ENCODE measurements at regions not wholly inside any gene's neighbourhood (a gene's known extent, or its start where the extent isn't known, plus 50 kb on each side); places are given as distances from the start of the nearest gene placed in this dataset.

DNA sequence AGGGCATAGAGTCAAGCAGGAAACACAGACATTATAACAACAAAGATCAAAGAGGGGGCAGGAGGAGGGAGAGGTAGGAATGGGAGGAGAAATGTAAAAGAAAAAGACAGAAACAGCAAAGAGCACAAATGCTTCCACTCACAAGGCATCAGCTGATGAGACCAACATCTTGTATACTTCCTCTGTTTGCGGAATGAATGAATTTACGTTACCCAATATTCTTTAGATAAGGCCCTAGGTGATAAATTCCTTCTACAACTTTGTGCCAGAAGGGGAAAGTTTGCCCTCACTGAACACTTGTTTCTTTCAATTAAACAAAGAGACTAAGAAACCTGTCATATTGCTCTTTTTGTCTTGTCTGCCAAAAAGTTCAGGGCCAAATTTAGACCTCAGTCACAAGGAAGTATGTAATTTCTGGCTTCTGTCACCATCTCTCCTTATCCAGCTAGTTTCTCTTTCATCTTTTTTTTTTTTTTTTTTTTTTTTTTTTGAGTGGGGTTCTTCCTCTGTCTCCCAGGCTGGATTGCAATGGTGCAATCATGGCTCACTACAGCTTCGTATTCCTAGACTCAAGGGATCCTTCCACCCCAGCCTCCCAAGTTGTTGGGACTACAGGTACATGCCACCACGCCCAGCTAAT is 116.4 kb upstream of the NANOS1 start:
- no peak overlapping the region for H3K4me3 ChIP-seq
- H3K27ac ChIP-seq = no peak overlapping the region
- DNase-seq (ENCODE audit: low spot score) = no peak
- TF ChIP-seq, protein P1, sequence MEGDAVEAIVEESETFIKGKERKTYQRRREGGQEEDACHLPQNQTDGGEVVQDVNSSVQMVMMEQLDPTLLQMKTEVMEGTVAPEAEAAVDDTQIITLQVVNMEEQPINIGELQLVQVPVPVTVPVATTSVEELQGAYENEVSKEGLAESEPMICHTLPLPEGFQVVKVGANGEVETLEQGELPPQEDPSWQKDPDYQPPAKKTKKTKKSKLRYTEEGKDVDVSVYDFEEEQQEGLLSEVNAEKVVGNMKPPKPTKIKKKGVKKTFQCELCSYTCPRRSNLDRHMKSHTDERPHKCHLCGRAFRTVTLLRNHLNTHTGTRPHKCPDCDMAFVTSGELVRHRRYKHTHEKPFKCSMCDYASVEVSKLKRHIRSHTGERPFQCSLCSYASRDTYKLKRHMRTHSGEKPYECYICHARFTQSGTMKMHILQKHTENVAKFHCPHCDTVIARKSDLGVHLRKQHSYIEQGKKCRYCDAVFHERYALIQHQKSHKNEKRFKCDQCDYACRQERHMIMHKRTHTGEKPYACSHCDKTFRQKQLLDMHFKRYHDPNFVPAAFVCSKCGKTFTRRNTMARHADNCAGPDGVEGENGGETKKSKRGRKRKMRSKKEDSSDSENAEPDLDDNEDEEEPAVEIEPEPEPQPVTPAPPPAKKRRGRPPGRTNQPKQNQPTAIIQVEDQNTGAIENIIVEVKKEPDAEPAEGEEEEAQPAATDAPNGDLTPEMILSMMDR (IDR thresholded peaks at IDR 0.05) = no peak

DNA sequence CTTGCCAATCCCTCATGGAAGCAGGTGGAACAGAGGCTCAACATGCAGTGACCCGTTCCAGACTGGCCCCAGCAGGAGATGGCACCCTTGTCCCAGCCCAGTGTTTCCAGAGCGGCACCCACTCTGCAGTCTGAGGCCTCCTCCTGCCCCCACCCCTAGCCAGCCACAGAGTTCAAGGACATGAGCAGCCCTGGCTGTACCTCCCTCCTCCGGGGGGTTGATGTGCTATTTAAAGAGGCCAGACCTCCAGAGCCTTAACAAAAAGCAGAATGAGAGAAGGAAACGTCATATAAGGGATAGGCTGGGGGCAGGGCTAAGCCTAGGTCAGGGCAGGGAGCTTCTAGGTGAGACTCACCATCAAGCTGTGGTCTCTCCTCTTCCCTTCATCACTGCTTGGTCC is 115.7 kb upstream of the NANOS1 start:
- DNase-seq (ENCODE audit: low spot score) = no peak
- TF ChIP-seq, protein P1 (IDR thresholded peaks at IDR 0.05) = no peak

DNA sequence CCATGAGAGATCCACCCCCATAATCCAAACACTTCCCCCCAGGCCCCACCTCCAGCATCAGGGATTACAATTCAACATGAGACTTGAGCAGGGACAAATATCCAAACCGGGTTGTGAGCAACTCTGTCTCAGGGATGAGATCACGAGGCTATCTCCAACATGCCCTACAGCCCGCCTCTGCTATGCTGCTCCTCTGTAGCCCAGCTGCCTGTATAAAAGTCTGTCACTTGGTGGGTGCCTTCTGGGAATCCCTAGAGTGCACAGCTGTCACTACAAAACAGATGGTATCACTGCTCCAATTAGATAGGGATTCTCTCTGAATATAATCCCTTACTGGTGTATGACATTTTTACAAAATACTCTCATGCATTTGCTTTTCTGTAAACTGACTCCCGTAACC is 114.9 kb upstream of the NANOS1 start:
- no peak for DNase-seq (ENCODE audit: low spot score)
- TF ChIP-seq, protein P1 (IDR thresholded peaks at IDR 0.05) = no peak
- H3K4me3 ChIP-seq = no peak overlapping the region
- H3K27ac ChIP-seq = no peak overlapping the region

More for the DNA sequence above, 115.7 kb upstream of the NANOS1 start:
- Histone ChIP-seq H3K27ac (no peak overlapping the region), H3K4me3 (no peak overlapping the region)

DNA sequence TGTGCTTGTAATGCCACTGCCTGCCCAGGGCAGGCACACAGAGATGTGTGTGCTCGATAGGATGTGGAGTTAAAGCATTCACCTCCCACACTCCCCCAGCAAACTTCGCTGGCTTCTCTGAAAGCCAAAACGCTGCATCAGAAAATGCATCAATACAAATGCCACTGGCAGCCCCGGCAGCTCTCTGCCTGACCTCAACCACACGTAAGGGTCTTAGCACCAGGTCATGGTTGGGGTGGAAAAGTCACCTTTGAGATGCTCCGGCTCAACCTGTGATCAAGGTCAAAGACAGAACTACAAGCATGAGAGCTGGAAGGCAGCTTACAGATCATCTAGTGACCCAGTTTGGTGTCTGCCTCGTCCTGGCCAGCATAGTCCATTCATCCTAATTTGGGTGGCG is 114.4 kb upstream of the NANOS1 start:
- Histone ChIP-seq H3K4me3 (no peak overlapping the region), H3K27ac (no peak overlapping the region)
- DNase-seq (ENCODE audit: low spot score) = no peak
- TF ChIP-seq, protein P1 (IDR thresholded peaks at IDR 0.05) = no peak

DNA sequence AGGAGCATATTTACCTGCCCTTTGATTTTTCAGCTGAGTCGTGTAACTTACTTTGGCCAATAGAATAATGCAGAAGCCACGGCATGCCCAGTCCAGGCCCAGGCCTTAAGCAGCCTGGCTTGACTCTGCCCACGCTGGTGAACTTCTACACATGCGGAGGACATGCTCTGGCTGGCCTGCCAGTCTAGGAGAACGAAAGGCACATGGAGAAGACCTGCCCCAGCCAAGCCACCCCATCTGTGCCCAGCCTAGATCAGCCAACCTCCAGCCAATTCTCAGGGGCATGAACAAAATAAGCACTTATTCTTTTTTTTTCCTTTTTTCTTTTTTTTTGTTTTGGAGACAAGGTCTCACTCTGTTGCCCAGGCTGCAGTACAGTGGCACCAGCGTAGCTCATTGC is 112.7 kb upstream of the NANOS1 start:
- Histone ChIP-seq H3K27ac (no peak overlapping the region), H3K4me3 (no peak overlapping the region)
- TF ChIP-seq, protein P1 (IDR thresholded peaks at IDR 0.05) = no peak
- DNase-seq (ENCODE audit: low spot score) = no peak

DNA sequence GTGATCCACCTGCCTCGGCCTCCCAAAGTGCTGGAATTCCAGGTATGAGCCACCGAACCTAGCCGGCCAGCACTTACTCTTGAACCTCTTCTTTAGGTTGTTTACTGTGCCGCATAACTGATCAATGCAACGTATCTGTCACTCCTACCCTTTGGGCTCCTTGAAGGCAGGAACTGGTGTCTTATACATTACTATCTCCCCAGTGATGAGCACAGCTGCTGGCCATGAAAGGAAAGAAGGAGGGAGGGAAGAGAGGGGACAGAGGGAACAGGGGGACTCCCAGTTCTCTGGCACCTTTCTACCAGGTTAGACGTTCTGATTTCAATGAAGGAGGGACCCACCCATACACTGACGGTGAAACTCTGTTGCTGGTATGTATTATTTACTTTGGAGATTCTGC is 111.8 kb upstream of the NANOS1 start:
- H3K27ac ChIP-seq = no peak overlapping the region
- no peak overlapping the region for H3K4me3 ChIP-seq
- TF ChIP-seq, protein P1 (IDR thresholded peaks at IDR 0.05) = no peak
- DNase-seq (ENCODE audit: low spot score) = no peak

DNA sequence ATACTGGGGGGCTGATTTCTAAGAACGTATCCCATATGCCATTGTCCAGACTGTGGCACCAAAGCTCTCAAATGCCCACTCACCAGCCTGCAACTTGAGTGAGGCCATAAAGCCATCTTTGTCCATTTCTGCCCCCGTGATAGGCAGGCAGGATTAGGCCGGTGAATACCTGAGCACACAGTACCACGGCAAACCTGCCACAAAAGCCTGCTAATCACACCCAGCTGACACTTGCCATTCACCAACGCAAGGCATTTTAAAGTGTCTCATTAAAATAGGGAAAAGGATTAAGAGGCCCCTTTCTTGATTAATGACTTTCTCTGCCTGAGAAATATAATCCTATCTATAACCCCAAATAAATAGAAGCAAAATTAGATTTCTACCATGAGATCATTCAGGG is 111.4 kb upstream of the NANOS1 start:
- no peak overlapping the region for H3K27ac ChIP-seq
- DNase-seq (ENCODE audit: low spot score) = no peak
- H3K4me3 ChIP-seq = no peak overlapping the region
- TF ChIP-seq, protein P1 (IDR thresholded peaks at IDR 0.05) = no peak
